ENCODE measurements at regions not wholly inside any gene's neighbourhood (a gene's known extent, or its start where the extent isn't known, plus 50 kb on each side); places are given as distances from the start of the nearest gene placed in this dataset.
"Not testable (repeated sequence)": the region's sequence is repeated elsewhere in the genome, so short reads cannot be mapped to it uniquely, and the experiment has no call there.

GRCh38 chr9:85820598-85820997 lies 78.8 kb upstream of the AGTPBP1 start:
- not testable (repeated sequence) for TF ChIP-seq CTCF, POLR2A (IDR thresholded peaks at IDR 0.05)

Measured in adrenal gland (tissue), 5 donors.